ENCODE measurements at regions not wholly inside any gene's neighbourhood (a gene's known extent, or its start where the extent isn't known, plus 50 kb on each side); places are given as distances from the start of the nearest gene placed in this dataset.

DNA sequence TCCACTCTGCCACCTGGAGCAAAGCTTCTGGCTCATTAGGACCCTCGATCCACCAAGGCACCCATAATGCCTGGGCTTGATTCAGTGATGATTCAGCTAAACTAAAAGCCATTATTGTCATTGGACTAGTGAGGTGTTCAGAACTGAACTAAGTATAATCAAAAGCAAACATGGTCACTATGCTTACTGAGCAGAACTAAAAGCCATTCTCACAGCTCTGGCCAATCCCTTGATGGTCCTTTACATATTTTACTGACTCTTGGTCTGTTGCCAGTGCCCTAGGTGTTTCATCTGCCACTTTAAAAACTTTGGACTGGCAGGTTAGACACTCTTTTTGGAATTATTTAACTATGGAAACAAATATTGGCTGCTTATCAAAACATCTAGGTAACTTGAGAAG is 703.5 kb downstream of the FAT4 start:
- TF ChIP-seq, protein P1, sequence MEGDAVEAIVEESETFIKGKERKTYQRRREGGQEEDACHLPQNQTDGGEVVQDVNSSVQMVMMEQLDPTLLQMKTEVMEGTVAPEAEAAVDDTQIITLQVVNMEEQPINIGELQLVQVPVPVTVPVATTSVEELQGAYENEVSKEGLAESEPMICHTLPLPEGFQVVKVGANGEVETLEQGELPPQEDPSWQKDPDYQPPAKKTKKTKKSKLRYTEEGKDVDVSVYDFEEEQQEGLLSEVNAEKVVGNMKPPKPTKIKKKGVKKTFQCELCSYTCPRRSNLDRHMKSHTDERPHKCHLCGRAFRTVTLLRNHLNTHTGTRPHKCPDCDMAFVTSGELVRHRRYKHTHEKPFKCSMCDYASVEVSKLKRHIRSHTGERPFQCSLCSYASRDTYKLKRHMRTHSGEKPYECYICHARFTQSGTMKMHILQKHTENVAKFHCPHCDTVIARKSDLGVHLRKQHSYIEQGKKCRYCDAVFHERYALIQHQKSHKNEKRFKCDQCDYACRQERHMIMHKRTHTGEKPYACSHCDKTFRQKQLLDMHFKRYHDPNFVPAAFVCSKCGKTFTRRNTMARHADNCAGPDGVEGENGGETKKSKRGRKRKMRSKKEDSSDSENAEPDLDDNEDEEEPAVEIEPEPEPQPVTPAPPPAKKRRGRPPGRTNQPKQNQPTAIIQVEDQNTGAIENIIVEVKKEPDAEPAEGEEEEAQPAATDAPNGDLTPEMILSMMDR (IDR thresholded peaks at IDR 0.05; ENCODE audit: insufficient read depth, low read depth, low read length), result no peak
- TF ChIP-seq EZH2 (IDR thresholded peaks at IDR 0.05; ENCODE audit: insufficient read depth, low read length), result no peak
